ENCODE measurements at regions not wholly inside any gene's neighbourhood (a gene's known extent, or its start where the extent isn't known, plus 50 kb on each side); places are given as distances from the start of the nearest gene placed in this dataset.

DNA sequence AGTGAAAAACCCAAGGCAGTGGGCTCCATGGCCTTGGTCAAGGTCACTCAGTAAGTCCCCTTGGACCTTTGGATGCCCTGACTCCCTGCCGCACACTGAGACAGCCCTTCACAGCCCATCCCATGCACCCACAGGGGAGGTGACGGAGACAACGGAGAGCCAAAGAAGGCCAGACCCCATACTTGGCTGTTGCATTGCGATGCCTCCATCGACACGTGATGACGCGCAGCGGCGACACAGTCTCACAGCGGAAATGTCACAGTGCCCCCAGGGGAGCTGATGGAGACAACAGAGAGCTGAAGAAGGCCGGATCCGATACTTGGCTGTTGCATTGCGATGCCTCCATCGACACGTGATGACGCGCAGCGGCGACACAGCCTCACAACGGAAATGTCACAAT, 282.4 kb downstream of the TEX29 start:
- POLR2A ChIA-PET (ENCODE audit: low non-redundant PET), result no interaction called here
- CTCF ChIA-PET, result no interaction called here
- DNase-seq (ENCODE audit: low spot score), result no peak

GRCh38 chr13:111604097-111604496, 283.7 kb downstream of the TEX29 start:
- CTCF ChIA-PET, result no interaction called here
- no peak for DNase-seq (ENCODE audit: low spot score)
- no TSS peak for BruUV-seq (replicated peaks)
- intact Hi-C loops (cut with micrococcal nuclease; ENCODE audit: unreplicated experiment), result no loop called here
- Histone ChIP-seq H3K36me3 (ENCODE audit: insufficient read depth, low read length, poor library complexity, severe bottlenecking) (no peaks in the 10 kb centered on the region), H3K9me3 (ENCODE audit: low read depth, low read length, poor library complexity, severe bottlenecking) (no peaks in the 10 kb centered on the region), H3K27me3 (replicated peaks; ENCODE audit: insufficient read depth, low read depth, low read length, poor library complexity) (peaks cover 57% of the 10 kb centered on the region), H3K4me1 (ENCODE audit: insufficient read depth, low read length, poor library complexity, severe bottlenecking) (no peaks in the 10 kb centered on the region), H3K4me3 (ENCODE audit: low read depth, low read length, poor library complexity, severe bottlenecking) (no peak overlapping the region), H3K27ac (ENCODE audit: low read depth, low read length, poor library complexity, severe bottlenecking) (no peak overlapping the region)
- POLR2A ChIA-PET (ENCODE audit: low non-redundant PET), result no interaction called here
- no peak for TF ChIP-seq EZH2 (IDR thresholded peaks at IDR 0.05; ENCODE audit: borderline replicate concordance, low read depth, low read length, poor library complexity, severe bottlenecking)
- TF ChIP-seq, protein P1, sequence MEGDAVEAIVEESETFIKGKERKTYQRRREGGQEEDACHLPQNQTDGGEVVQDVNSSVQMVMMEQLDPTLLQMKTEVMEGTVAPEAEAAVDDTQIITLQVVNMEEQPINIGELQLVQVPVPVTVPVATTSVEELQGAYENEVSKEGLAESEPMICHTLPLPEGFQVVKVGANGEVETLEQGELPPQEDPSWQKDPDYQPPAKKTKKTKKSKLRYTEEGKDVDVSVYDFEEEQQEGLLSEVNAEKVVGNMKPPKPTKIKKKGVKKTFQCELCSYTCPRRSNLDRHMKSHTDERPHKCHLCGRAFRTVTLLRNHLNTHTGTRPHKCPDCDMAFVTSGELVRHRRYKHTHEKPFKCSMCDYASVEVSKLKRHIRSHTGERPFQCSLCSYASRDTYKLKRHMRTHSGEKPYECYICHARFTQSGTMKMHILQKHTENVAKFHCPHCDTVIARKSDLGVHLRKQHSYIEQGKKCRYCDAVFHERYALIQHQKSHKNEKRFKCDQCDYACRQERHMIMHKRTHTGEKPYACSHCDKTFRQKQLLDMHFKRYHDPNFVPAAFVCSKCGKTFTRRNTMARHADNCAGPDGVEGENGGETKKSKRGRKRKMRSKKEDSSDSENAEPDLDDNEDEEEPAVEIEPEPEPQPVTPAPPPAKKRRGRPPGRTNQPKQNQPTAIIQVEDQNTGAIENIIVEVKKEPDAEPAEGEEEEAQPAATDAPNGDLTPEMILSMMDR (conservative IDR thresholded peaks at IDR 0.05; ENCODE audit: low read depth, low read length), result peak; percentile 22; the same call in 1 of the 2 replicates

More for the DNA sequence above, 282.4 kb downstream of the TEX29 start:
- Histone ChIP-seq H3K4me1 (ENCODE audit: insufficient read depth, low read length, poor library complexity, severe bottlenecking) (no peaks in the 10 kb centered on the region), H3K4me3 (ENCODE audit: low read depth, low read length, poor library complexity, severe bottlenecking) (no peak overlapping the region), H3K36me3 (ENCODE audit: insufficient read depth, low read length, poor library complexity, severe bottlenecking) (no peaks in the 10 kb centered on the region), H3K9me3 (ENCODE audit: low read depth, low read length, poor library complexity, severe bottlenecking) (no peaks in the 10 kb centered on the region), H3K27me3 (replicated peaks; ENCODE audit: insufficient read depth, low read depth, low read length, poor library complexity) (peaks cover 49% of the 10 kb centered on the region), H3K27ac (ENCODE audit: low read depth, low read length, poor library complexity, severe bottlenecking) (no peak overlapping the region)
- BruUV-seq (replicated peaks), result no TSS peak
- intact Hi-C loops (cut with micrococcal nuclease; ENCODE audit: unreplicated experiment), result no loop called here
- no peak for TF ChIP-seq EZH2 (IDR thresholded peaks at IDR 0.05; ENCODE audit: borderline replicate concordance, low read depth, low read length, poor library complexity, severe bottlenecking)
- TF ChIP-seq, protein P1 (conservative IDR thresholded peaks at IDR 0.05; ENCODE audit: low read depth, low read length), result no peak

- TF ChIP-seq, protein P1 (conservative IDR thresholded peaks at IDR 0.05; ENCODE audit: low read depth, low read length), result no peak
- no peak for TF ChIP-seq EZH2 (IDR thresholded peaks at IDR 0.05; ENCODE audit: borderline replicate concordance, low read depth, low read length, poor library complexity, severe bottlenecking)
- H3K27me3 ChIP-seq (replicated peaks; ENCODE audit: insufficient read depth, low read depth, low read length, poor library complexity), result peaks cover 60% of the 10 kb centered on the region
- H3K9me3 ChIP-seq (ENCODE audit: low read depth, low read length, poor library complexity, severe bottlenecking), result no peaks in the 10 kb centered on the region
- CTCF ChIA-PET, result interaction anchor here (0.5 kb wide), 1 partner anchor 562 kb away, joined by 3 read pairs; no protein-coding TSS in a partner anchor
- intact Hi-C loops (cut with micrococcal nuclease; ENCODE audit: unreplicated experiment), result no loop called here
- no peaks in the 10 kb centered on the region for H3K4me1 ChIP-seq (ENCODE audit: insufficient read depth, low read length, poor library complexity, severe bottlenecking)
- POLR2A ChIA-PET (ENCODE audit: low non-redundant PET), result no interaction called here
- no peak overlapping the region for H3K27ac ChIP-seq (ENCODE audit: low read depth, low read length, poor library complexity, severe bottlenecking)
- H3K4me3 ChIP-seq (ENCODE audit: low read depth, low read length, poor library complexity, severe bottlenecking), result no peak overlapping the region
- DNase-seq (ENCODE audit: low spot score), result no peak
- BruUV-seq (replicated peaks), result no TSS peak
- H3K36me3 ChIP-seq (ENCODE audit: insufficient read depth, low read length, poor library complexity, severe bottlenecking), result no peaks in the 10 kb centered on the region
Observed at GRCh38 chr13:111608556-111608955, 288.1 kb downstream of the TEX29 start.
